Astrocyte (in vitro differentiated cells and primary cell): ENCODE measurements at regions not wholly inside any gene's neighbourhood (a gene's known extent, or its start where the extent isn't known, plus 50 kb on each side); places are given as distances from the start of the nearest gene placed in this dataset.

Source experiments
- DNase-seq: peaks from one replicate; pipeline ENCODE4 v3.0.0-alpha.2; 2010; ENCODE audit warnings: low read depth
- FAIRE-seq: peaks from 2 replicates; lab custom pipeline; 2011; peaks lifted over from hg19 to GRCh38; lab: Jason Lieb, UNC
- H2AFZ ChIP-seq: 2 replicates; pipeline ENCODE4 v1.6.0; 2012; ENCODE audit warnings: low read depth, low read length, inconsistent platforms
- H3K27ac ChIP-seq: 2 replicates; pipeline ENCODE4 v1.5.1; 2011; ENCODE audit warnings: low read depth, low read length, inconsistent platforms
- H3K27me3 ChIP-seq: 2 replicates; pipeline ENCODE4 v1.6.0; 2011; ENCODE audit warnings: low read length, inconsistent platforms; ENCODE audit not compliant: insufficient read depth
- H3K36me3 ChIP-seq: 2 replicates; pipeline ENCODE4 v1.5.1; 2011; ENCODE audit warnings: low read length, inconsistent platforms; ENCODE audit not compliant: insufficient read depth
- H3K4me1 ChIP-seq: 2 replicates; pipeline ENCODE4 v1.5.1; 2011; ENCODE audit warnings: low read length, inconsistent platforms; ENCODE audit not compliant: insufficient read depth
- H3K4me2 ChIP-seq: 2 replicates; pipeline ENCODE4 v1.6.0; 2012; ENCODE audit warnings: low read length, inconsistent platforms
- H3K4me3 ChIP-seq: 2 replicates; pipeline ENCODE4 v1.5.1; 2011; ENCODE audit warnings: low read depth, mild to moderate bottlenecking, low read length, inconsistent platforms; ENCODE audit not compliant: insufficient read depth
- H3K79me2 ChIP-seq: 2 replicates; pipeline ENCODE4 v1.6.0; 2012; ENCODE audit warnings: mild to moderate bottlenecking, low read length, inconsistent platforms; ENCODE audit not compliant: insufficient read depth
- H3K9ac ChIP-seq: 2 replicates; pipeline ENCODE4 v1.6.0; 2012; ENCODE audit warnings: mild to moderate bottlenecking, low read length, inconsistent platforms
- H3K9me3 ChIP-seq: 2 replicates; pipeline ENCODE4 v1.5.1; 2012; ENCODE audit warnings: low read depth, mild to moderate bottlenecking, low read length, inconsistent platforms; ENCODE audit not compliant: insufficient read depth
- H4K20me1 ChIP-seq: 2 replicates; pipeline ENCODE4 v1.6.0; 2012; ENCODE audit warnings: low read length, inconsistent platforms; ENCODE audit not compliant: insufficient read depth
- H3K27ac Mint-ChIP-seq: one replicate; pipeline ENCODE4 v1.8.0; 2021; ENCODE audit warnings: mild to moderate bottlenecking, mixed read lengths; ENCODE audit not compliant: unreplicated experiment
- H3K27me3 Mint-ChIP-seq: one replicate; pipeline ENCODE4 v1.8.0; 2021; ENCODE audit warnings: low read depth, mixed read lengths; ENCODE audit not compliant: unreplicated experiment
- H3K36me3 Mint-ChIP-seq: one replicate; pipeline ENCODE4 v1.8.0; 2021; ENCODE audit warnings: low read depth, mixed read lengths; ENCODE audit not compliant: unreplicated experiment
- H3K4me1 Mint-ChIP-seq: one replicate; pipeline ENCODE4 v1.8.0; 2021; ENCODE audit warnings: low read depth, mixed read lengths; ENCODE audit not compliant: unreplicated experiment
- H3K4me3 Mint-ChIP-seq: one replicate; pipeline ENCODE4 v1.8.0; 2021; ENCODE audit warnings: mild to moderate bottlenecking, moderate library complexity, mixed read lengths; ENCODE audit not compliant: unreplicated experiment
- H3K9me3 Mint-ChIP-seq: one replicate; pipeline ENCODE4 v1.8.0; 2021; ENCODE audit warnings: mild to moderate bottlenecking, mixed read lengths; ENCODE audit not compliant: unreplicated experiment
- CTCF ChIP-seq: IDR thresholded peaks from 2 replicates; pipeline ENCODE4 v1.5.1; 2011; ENCODE audit warnings: low read depth, mild to moderate bottlenecking, inconsistent platforms, low read length, moderate library complexity; ENCODE audit not compliant: insufficient read depth
- EZH2 ChIP-seq: IDR thresholded peaks from 2 replicates; pipeline ENCODE4 v1.6.1; 2012; ENCODE audit warnings: mild to moderate bottlenecking, low read length, inconsistent platforms; ENCODE audit not compliant: insufficient read depth

DNA sequence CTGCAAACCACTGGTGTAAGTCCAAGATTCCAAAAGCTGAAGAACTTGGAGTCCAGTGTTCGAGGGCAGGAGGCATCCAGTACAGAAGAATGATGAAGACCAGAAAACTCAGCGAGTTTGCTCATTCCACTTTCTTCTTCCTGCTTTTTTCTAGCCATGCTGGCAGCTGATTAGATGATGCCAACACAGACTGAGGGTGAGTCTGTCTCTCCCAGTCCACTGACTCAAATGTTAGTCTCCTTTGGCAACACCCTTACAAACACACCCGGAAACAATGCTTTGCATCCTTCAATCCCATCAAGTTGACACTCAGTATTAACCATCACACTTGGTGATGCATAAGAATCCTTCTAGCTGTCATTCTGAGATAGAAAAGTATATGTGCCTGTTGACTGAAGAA, 1504.6 kb downstream of the EFNB2 start:
- Histone ChIP-seq H3K79me2 (no peaks in the 10 kb centered on the region), H4K20me1 (no peaks in the 10 kb centered on the region), H3K9me3 (no peaks in the 10 kb centered on the region), H2AFZ (no peak overlapping the region), H3K36me3 (no peaks in the 10 kb centered on the region), H3K4me1 (no peaks in the 10 kb centered on the region), H3K9ac (no peak overlapping the region), H3K4me3 (no peak overlapping the region), H3K27me3 (no peaks in the 10 kb centered on the region), H3K27ac (no peak overlapping the region), H3K4me2 (no peak overlapping the region)
- Mint-ChIP-seq H3K36me3 (no peaks in the 10 kb centered on the region), H3K9me3 (no peaks in the 10 kb centered on the region), H3K27me3 (no peaks in the 10 kb centered on the region), H3K27ac (no peak overlapping the region), H3K4me3 (no peak overlapping the region), H3K4me1 (no peaks in the 10 kb centered on the region)
- DNase-seq (no peak), FAIRE-seq (no peak)
- TF ChIP-seq EZH2 (no peak), CTCF (no peak)

DNA sequence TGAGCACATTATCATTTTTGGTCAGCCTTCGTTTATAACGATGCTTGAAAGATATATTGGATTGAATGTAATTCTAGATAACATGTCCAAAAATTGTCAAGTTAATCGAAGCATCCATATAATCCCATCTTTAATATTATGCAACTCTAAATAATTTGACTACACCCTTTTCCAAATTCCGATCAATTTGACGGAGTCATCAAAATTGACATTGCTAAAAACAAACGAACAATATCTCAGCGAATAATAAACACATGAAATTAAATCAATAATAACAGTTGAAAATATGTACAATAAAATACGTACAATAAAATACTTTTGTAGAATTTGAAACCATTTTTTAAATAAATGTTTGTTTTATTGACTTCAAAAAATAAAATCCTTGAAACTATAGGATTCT, 1516.4 kb downstream of the EFNB2 start:
- no peaks in the 10 kb centered on the region for H3K79me2 ChIP-seq
- H3K27ac Mint-ChIP-seq: no peak overlapping the region
- no peaks in the 10 kb centered on the region for H3K36me3 Mint-ChIP-seq
- H3K4me1 Mint-ChIP-seq: peaks cover 3% of the 10 kb centered on the region
- no peak overlapping the region for H3K27ac ChIP-seq
- TF ChIP-seq EZH2 (no peak), CTCF (no peak)
- DNase-seq (no peak), FAIRE-seq (no peak)
- no peak overlapping the region for H3K4me3 Mint-ChIP-seq
- no peaks in the 10 kb centered on the region for H3K36me3 ChIP-seq
- H3K9me3 Mint-ChIP-seq: no peaks in the 10 kb centered on the region
- no peaks in the 10 kb centered on the region for H3K9me3 ChIP-seq
- no peaks in the 10 kb centered on the region for H3K27me3 ChIP-seq
- H4K20me1 ChIP-seq: no peaks in the 10 kb centered on the region
- H3K4me3 ChIP-seq: no peak overlapping the region
- H3K9ac ChIP-seq: no peak overlapping the region
- no peak overlapping the region for H2AFZ ChIP-seq
- no peaks in the 10 kb centered on the region for H3K27me3 Mint-ChIP-seq
- no peaks in the 10 kb centered on the region for H3K4me1 ChIP-seq
- H3K4me2 ChIP-seq: no peak overlapping the region

DNA sequence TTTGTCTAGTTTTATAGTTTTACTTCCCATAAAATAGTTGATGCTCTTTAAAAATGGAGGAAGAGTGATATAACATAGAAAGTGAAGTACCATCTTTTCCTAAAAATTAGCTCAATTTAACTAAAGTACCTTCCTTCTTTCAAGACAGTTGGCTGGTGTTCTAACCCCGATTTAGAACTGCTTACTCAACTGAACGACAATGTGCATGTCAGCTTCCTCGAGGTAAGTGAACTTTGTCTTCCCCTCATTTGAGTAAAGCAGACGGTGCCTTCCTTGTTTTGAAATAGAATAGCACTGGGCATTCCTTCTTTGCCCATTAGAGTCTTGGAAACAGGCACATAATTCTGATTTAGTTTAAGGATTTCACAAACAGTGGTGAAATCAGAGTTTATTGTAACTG, 1519.2 kb downstream of the EFNB2 start:
- peaks cover 3% of the 10 kb centered on the region for H3K4me1 Mint-ChIP-seq
- TF ChIP-seq CTCF (no peak), EZH2 (no peak)
- Histone ChIP-seq H3K36me3 (no peaks in the 10 kb centered on the region), H3K9ac (no peak overlapping the region), H3K27me3 (no peaks in the 10 kb centered on the region), H3K27ac (no peak overlapping the region), H3K79me2 (no peaks in the 10 kb centered on the region), H4K20me1 (no peaks in the 10 kb centered on the region), H2AFZ (no peak overlapping the region), H3K4me3 (no peak overlapping the region), H3K9me3 (no peaks in the 10 kb centered on the region), H3K4me2 (no peak overlapping the region), H3K4me1 (no peaks in the 10 kb centered on the region)
- no peaks in the 10 kb centered on the region for H3K36me3 Mint-ChIP-seq
- H3K9me3 Mint-ChIP-seq: no peaks in the 10 kb centered on the region
- DNase-seq (no peak), FAIRE-seq (no peak)
- H3K27me3 Mint-ChIP-seq: no peaks in the 10 kb centered on the region
- H3K4me3 Mint-ChIP-seq: no peak overlapping the region
- H3K27ac Mint-ChIP-seq: no peak overlapping the region
